A549 (cell line): ENCODE measurements at regions not wholly inside any gene's neighbourhood (a gene's known extent, or its start where the extent isn't known, plus 50 kb on each side); places are given as distances from the start of the nearest gene placed in this dataset.

Source experiments
- CHD2 ChIP-seq: fragments of 150-350 bp; IDR thresholded peaks from 2 replicates; pipeline ENCODE4 v1.6.1; 2014; ENCODE audit warnings: low read length; ENCODE audit not compliant: partially characterized antibody
- CHD4 ChIP-seq: fragments of 200-600 bp; sonication (generic); IDR thresholded peaks from 2 replicates; pipeline ENCODE4 v1.6.1; 2016; ENCODE audit warnings: antibody characterized with exemption, mild to moderate bottlenecking, borderline replicate concordance
- CTCF ChIP-seq: fragments of >200 bp; sonication (Bioruptor Twin); formaldehyde crosslinking; IDR thresholded peaks from 3 replicates; pipeline ENCODE4 v1.5.1; 2016
- HOXA7 ChIP-seq: fragments of 250-450 bp; sonication (Bioruptor Pico); IDR thresholded peaks from 2 replicates; pipeline ENCODE4 v1.5.0; 2020; ENCODE audit warnings: mild to moderate bottlenecking, moderate library complexity
- HOXB13 ChIP-seq: fragments of 250-450 bp; sonication (Bioruptor Pico); IDR thresholded peaks from 2 replicates; pipeline ENCODE4 v1.5.0; 2020; ENCODE audit warnings: low read depth, mild to moderate bottlenecking, moderate library complexity
- JUN ChIP-seq, 2 experiments: fragments of >200 bp; sonication (Bioruptor Twin); formaldehyde crosslinking; IDR thresholded peaks; 2 replicates in 1 of 2; 3 replicates in 1 of 2; pipeline ENCODE4 v1.6.1; 2016 to 2017
- NR3C1 ChIP-seq: fragments of >200 bp; sonication (Bioruptor Twin); formaldehyde crosslinking; IDR thresholded peaks from 3 replicates; pipeline ENCODE4 v1.6.1; 2017
- RCOR1 ChIP-seq: fragments of 150-350 bp; IDR thresholded peaks from 2 replicates; pipeline ENCODE4 v1.6.1; 2014; ENCODE audit warnings: antibody characterized with exemption, low read length, low read depth
- RFX5 ChIP-seq: fragments of 450-650 bp; IDR thresholded peaks from 2 replicates; pipeline ENCODE4 v1.7.1; 2014; ENCODE audit warnings: antibody characterized with exemption, mild to moderate bottlenecking, moderate library complexity
- SMC3 ChIP-seq: fragments of >200 bp; sonication (Bioruptor Twin); formaldehyde crosslinking; IDR thresholded peaks from 3 replicates; pipeline ENCODE4 v1.6.1; 2018; ENCODE audit warnings: inconsistent platforms
- ZSCAN20 ChIP-seq: fragments of 250-450 bp; sonication (Bioruptor Pico); IDR thresholded peaks from 2 replicates; pipeline ENCODE4 v1.8.0; 2022; ENCODE audit warnings: mild to moderate bottlenecking, moderate library complexity

DNA sequence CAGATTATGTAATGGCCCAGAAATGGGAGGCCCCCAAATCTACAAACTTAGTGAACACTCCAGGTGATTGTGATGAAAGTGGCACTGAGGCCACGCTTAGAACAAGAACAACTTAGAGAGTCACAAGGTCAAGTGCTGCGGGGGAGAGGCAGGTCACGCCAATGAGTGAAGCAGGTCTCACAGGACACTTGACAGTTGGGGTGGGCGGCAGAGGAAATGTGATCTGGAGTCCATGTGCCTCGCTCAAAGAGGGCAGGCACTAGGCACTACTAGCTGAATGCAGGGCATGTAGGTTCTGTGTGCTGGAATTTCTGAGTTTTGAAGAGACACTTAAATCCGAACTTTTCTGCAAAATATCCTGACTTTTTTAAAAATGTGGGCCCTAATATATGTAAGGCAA lies 193.2 kb upstream of the RORB start:
- TF ChIP-seq CTCF (no peak), HOXA7 (CRISPR knock-in tag) (no peak), RFX5 (no peak), RCOR1 (no peak), CHD2 (no peak), NR3C1 (no peak), ZSCAN20 (no peak), SMC3 (no peak), CHD4 (no peak), JUN (IDR thresholded peaks at IDR 0.05) (no peak), HOXB13 (CRISPR knock-in tag) (no peak)
